GM23338 (cell line): ENCODE measurements at regions not wholly inside any gene's neighbourhood (a gene's known extent, or its start where the extent isn't known, plus 50 kb on each side); places are given as distances from the start of the nearest gene placed in this dataset.

Experiments used
- CREB1 ChIP-seq: fragments of 250-450 bp; sonication (Bioruptor Pico); IDR thresholded peaks from 2 replicates; pipeline ENCODE4 v1.5.0; 2020; ENCODE audit warnings: low read depth, mild to moderate bottlenecking, moderate library complexity
- EZH2 ChIP-seq: fragments of 200-600 bp; sonication (generic); IDR thresholded peaks from one replicate; pipeline ENCODE4 v1.8.0; 2017; ENCODE audit warnings: antibody characterized with exemption, mild to moderate bottlenecking, low read depth; ENCODE audit not compliant: unreplicated experiment
- EZH2phosphoT487 ChIP-seq: fragments of 200-600 bp; sonication (generic); IDR thresholded peaks from one replicate; pipeline ENCODE4 v1.8.1; 2018; ENCODE audit warnings: antibody characterized with exemption; ENCODE audit not compliant: unreplicated experiment
- JUNB ChIP-seq: IDR thresholded peaks from one replicate; pipeline ENCODE4 v1.6.1; 2016; ENCODE audit warnings: antibody characterized with exemption; ENCODE audit not compliant: unreplicated experiment
- POLR2AphosphoS5 ChIP-seq: IDR thresholded peaks from 2 replicates; pipeline ENCODE4 v1.6.1; 2016; ENCODE audit warnings: antibody characterized with exemption, low read depth
- STAT1 ChIP-seq: IDR thresholded peaks from one replicate; pipeline ENCODE4 v1.6.1; 2016; ENCODE audit warnings: antibody characterized with exemption; ENCODE audit not compliant: unreplicated experiment
- ZNF114 ChIP-seq: fragments of 250-450 bp; sonication (Bioruptor Pico); IDR thresholded peaks from 2 replicates; pipeline ENCODE4 v1.5.0; 2020; ENCODE audit warnings: mild to moderate bottlenecking, moderate library complexity
- ZNF331 ChIP-seq: fragments of 250-450 bp; sonication (Bioruptor Pico); IDR thresholded peaks from 2 replicates; pipeline ENCODE4 v1.5.0; 2020; ENCODE audit warnings: low read depth, mild to moderate bottlenecking, moderate library complexity
- TF ChIP-seq, protein P1 (sequence below), 2 experiments: fragments of 200-600 bp in 1 of 2; sonication (generic) in 1 of 2; conservative IDR thresholded peaks; 2 replicates each; pipeline versions ENCODE4 v1.5.1 to v1.6.1; 2016 to 2017; ENCODE audit warnings: antibody characterized with exemption in 2 of 2, low read depth in 2 of 2, mild to moderate bottlenecking in 2 of 2, moderate library complexity in 1 of 2
- TF ChIP-seq, protein P2 (sequence below): IDR thresholded peaks from 2 replicates; pipeline ENCODE4 v1.6.1; 2016; ENCODE audit warnings: antibody characterized with exemption
- TF ChIP-seq, protein P3 (sequence below): fragments of 250-450 bp; sonication (Bioruptor Pico); IDR thresholded peaks from 2 replicates; pipeline ENCODE4 v1.5.0; 2020; ENCODE audit warnings: mild to moderate bottlenecking, moderate library complexity

DNA sequence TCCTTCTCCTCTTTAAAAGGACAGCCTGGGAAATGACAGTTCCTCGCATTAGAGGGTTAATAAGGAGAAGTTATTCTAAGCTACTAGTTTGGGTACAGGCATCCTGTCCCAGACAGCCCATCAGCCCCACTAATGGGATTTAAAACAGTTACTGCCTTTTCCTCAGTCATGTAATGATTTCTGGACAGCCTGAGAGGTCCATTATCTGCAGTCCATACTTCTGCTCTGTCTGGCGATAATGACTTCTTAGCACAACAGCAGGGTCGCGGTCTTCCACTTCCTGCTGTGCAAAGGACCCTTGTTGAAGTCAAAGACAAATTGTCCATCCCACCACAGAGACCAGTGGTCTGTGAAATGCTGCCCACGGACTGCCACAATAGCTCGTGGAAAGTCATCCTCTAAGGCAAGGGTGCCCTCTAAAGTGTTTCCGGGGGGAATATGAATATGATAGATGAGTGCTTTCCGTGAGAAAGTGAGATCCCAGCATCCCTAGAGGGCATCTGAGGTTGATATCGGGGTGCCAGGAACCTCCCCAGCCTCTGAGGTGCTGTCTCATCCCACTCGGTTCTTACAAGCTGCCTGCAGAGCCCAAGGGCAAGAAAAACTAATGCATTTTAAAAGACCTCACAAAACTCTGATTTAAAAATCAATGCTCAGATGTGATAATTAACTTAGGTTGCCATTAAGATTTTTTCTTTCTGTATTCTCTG lies 100.7 kb downstream of the SHOX2 start:
- TF ChIP-seq EZH2 (no peak), STAT1 (no peak), ZNF114 (CRISPR knock-in tag) (no peak), ZNF331 (CRISPR knock-in tag) (no peak), POLR2AphosphoS5 (no peak), EZH2phosphoT487 (no peak), JUNB (no peak), CREB1 (CRISPR knock-in tag) (no peak)
- TF ChIP-seq, protein P1, sequence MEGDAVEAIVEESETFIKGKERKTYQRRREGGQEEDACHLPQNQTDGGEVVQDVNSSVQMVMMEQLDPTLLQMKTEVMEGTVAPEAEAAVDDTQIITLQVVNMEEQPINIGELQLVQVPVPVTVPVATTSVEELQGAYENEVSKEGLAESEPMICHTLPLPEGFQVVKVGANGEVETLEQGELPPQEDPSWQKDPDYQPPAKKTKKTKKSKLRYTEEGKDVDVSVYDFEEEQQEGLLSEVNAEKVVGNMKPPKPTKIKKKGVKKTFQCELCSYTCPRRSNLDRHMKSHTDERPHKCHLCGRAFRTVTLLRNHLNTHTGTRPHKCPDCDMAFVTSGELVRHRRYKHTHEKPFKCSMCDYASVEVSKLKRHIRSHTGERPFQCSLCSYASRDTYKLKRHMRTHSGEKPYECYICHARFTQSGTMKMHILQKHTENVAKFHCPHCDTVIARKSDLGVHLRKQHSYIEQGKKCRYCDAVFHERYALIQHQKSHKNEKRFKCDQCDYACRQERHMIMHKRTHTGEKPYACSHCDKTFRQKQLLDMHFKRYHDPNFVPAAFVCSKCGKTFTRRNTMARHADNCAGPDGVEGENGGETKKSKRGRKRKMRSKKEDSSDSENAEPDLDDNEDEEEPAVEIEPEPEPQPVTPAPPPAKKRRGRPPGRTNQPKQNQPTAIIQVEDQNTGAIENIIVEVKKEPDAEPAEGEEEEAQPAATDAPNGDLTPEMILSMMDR (conservative IDR thresholded peaks at IDR 0.05; ENCODE audit: low read depth in 2 of 2): no peak
- TF ChIP-seq, protein P2, sequence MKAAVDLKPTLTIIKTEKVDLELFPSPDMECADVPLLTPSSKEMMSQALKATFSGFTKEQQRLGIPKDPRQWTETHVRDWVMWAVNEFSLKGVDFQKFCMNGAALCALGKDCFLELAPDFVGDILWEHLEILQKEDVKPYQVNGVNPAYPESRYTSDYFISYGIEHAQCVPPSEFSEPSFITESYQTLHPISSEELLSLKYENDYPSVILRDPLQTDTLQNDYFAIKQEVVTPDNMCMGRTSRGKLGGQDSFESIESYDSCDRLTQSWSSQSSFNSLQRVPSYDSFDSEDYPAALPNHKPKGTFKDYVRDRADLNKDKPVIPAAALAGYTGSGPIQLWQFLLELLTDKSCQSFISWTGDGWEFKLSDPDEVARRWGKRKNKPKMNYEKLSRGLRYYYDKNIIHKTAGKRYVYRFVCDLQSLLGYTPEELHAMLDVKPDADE: no peak
- TF ChIP-seq, protein P3, sequence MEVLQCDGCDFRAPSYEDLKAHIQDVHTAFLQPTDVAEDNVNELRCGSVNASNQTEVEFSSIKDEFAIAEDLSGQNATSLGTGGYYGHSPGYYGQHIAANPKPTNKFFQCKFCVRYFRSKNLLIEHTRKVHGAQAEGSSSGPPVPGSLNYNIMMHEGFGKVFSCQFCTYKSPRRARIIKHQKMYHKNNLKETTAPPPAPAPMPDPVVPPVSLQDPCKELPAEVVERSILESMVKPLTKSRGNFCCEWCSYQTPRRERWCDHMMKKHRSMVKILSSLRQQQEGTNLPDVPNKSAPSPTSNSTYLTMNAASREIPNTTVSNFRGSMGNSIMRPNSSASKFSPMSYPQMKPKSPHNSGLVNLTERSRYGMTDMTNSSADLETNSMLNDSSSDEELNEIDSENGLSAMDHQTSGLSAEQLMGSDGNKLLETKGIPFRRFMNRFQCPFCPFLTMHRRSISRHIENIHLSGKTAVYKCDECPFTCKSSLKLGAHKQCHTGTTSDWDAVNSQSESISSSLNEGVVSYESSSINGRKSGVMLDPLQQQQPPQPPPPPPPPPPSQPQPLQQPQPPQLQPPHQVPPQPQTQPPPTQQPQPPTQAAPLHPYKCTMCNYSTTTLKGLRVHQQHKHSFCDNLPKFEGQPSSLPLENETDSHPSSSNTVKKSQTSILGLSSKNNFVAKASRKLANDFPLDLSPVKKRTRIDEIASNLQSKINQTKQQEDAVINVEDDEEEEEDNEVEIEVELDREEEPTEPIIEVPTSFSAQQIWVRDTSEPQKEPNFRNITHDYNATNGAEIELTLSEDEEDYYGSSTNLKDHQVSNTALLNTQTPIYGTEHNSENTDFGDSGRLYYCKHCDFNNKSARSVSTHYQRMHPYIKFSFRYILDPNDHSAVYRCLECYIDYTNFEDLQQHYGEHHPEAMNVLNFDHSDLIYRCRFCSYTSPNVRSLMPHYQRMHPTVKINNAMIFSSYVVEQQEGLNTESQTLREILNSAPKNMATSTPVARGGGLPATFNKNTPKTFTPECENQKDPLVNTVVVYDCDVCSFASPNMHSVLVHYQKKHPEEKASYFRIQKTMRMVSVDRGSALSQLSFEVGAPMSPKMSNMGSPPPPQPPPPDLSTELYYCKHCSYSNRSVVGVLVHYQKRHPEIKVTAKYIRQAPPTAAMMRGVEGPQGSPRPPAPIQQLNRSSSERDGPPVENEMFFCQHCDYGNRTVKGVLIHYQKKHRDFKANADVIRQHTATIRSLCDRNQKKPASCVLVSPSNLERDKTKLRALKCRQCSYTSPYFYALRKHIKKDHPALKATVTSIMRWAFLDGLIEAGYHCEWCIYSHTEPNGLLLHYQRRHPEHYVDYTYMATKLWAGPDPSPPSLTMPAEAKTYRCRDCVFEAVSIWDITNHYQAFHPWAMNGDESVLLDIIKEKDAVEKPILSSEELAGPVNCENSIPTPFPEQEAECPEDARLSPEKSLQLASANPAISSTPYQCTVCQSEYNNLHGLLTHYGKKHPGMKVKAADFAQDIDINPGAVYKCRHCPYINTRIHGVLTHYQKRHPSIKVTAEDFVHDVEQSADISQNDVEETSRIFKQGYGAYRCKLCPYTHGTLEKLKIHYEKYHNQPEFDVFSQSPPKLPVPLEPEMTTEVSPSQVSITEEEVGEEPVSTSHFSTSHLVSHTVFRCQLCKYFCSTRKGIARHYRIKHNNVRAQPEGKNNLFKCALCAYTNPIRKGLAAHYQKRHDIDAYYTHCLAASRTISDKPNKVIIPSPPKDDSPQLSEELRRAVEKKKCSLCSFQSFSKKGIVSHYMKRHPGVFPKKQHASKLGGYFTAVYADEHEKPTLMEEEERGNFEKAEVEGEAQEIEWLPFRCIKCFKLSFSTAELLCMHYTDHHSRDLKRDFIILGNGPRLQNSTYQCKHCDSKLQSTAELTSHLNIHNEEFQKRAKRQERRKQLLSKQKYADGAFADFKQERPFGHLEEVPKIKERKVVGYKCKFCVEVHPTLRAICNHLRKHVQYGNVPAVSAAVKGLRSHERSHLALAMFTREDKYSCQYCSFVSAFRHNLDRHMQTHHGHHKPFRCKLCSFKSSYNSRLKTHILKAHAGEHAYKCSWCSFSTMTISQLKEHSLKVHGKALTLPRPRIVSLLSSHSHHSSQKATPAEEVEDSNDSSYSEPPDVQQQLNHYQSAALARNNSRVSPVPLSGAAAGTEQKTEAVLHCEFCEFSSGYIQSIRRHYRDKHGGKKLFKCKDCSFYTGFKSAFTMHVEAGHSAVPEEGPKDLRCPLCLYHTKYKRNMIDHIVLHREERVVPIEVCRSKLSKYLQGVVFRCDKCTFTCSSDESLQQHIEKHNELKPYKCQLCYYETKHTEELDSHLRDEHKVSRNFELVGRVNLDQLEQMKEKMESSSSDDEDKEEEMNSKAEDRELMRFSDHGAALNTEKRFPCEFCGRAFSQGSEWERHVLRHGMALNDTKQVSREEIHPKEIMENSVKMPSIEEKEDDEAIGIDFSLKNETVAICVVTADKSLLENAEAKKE: no peak
